B cell (primary cell): ENCODE measurements at regions not wholly inside any gene's neighbourhood (a gene's known extent, or its start where the extent isn't known, plus 50 kb on each side); places are given as distances from the start of the nearest gene placed in this dataset.

Experiments used
- CTCF ChIP-seq: fragments of 200-600 bp; IDR thresholded peaks from one replicate; pipeline ENCODE4 v1.8.0; 2022; ENCODE audit warnings: antibody characterized with exemption, mild to moderate bottlenecking
- EZH2 ChIP-seq: IDR thresholded peaks from 2 replicates; pipeline ENCODE4 v1.6.1; 2012; ENCODE audit warnings: borderline replicate concordance, low read depth, mild to moderate bottlenecking, moderate library complexity, low read length; ENCODE audit not compliant: insufficient read depth, poor library complexity, severe bottlenecking

- TF ChIP-seq CTCF (no peak), EZH2 (no peak)
Observed at GRCh38 chr6:66866801-66867200, 1159.8 kb upstream of the EYS start.
